Central memory CD8-positive, alpha-beta T cell (primary cell): ENCODE measurements at regions not wholly inside any gene's neighbourhood (a gene's known extent, or its start where the extent isn't known, plus 50 kb on each side); places are given as distances from the start of the nearest gene placed in this dataset.

Experiments used
- ATAC-seq: fragments of 150-1000 bp; cut with Tn5 transposase; replicated peaks from 2 replicates; pipeline ENCODE4 v1.10.0; 2022; ENCODE audit warnings: mild to moderate bottlenecking, moderate FRiP score, moderate number of reproducible peaks; ENCODE audit not compliant: poor library complexity, severe bottlenecking; ENCODE audit errors: extremely low read depth
- DNase-seq, 2 donors: peaks; one replicate each; pipeline ENCODE4 v3.0.0; 2021; ENCODE audit warnings: low spot score in 2 of 2
- H3K27ac Mint-ChIP-seq: one replicate; pipeline ENCODE4 v1.8.0; 2022; ENCODE audit warnings: low read depth, mild to moderate bottlenecking, moderate library complexity, mixed read lengths
- H3K27me3 Mint-ChIP-seq: one replicate; pipeline ENCODE4 v1.8.0; 2022; ENCODE audit warnings: mixed read lengths
- H3K36me3 Mint-ChIP-seq: one replicate; pipeline ENCODE4 v1.8.0; 2022; ENCODE audit warnings: mild to moderate bottlenecking, moderate library complexity, mixed read lengths; ENCODE audit not compliant: insufficient read depth
- H3K4me1 Mint-ChIP-seq: one replicate; pipeline ENCODE4 v1.8.0; 2022; ENCODE audit warnings: mixed read lengths
- H3K4me3 Mint-ChIP-seq: one replicate; pipeline ENCODE4 v1.8.0; 2022; ENCODE audit warnings: mild to moderate bottlenecking, moderate library complexity, mixed read lengths
- H3K9me3 Mint-ChIP-seq: one replicate; pipeline ENCODE4 v1.8.0; 2022; ENCODE audit warnings: mixed read lengths

DNA sequence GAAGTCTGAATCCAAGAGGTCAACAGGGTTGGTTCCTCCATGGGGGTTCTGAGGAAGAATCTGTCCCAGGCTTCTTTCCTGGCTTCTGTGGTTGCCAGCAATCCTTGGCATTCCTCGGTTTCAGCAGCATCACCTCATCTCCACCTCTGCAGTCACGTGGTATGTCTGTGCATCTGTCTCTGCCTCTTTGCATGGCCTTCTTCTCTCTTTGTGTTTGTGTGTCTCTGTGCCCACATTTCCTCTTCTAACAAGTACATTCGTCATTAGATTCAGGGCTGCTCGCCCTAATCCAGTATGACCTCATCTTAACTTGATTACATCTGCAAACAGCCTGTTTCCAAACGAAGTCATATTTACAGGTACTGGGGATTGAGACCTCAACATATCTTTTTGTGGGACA lies 114.0 kb downstream of the BCOR start:
- H3K27me3 Mint-ChIP-seq, result no peaks in the 10 kb centered on the region
- ATAC-seq (no peak), DNase-seq (no peak)
- no peaks in the 10 kb centered on the region for H3K36me3 Mint-ChIP-seq
- H3K27ac Mint-ChIP-seq, result no peak overlapping the region
- no peak overlapping the region for H3K4me3 Mint-ChIP-seq
- H3K4me1 Mint-ChIP-seq, result no peaks in the 10 kb centered on the region
- H3K9me3 Mint-ChIP-seq, result no peaks in the 10 kb centered on the region

- H3K27me3 Mint-ChIP-seq, result no peaks in the 10 kb centered on the region
- no peak overlapping the region for H3K4me3 Mint-ChIP-seq
- no peaks in the 10 kb centered on the region for H3K36me3 Mint-ChIP-seq
- no peaks in the 10 kb centered on the region for H3K4me1 Mint-ChIP-seq
- H3K27ac Mint-ChIP-seq, result no peak overlapping the region
- ATAC-seq, result no peak
- no peak for DNase-seq
- H3K9me3 Mint-ChIP-seq, result no peaks in the 10 kb centered on the region
Observed at GRCh38 chrX:39984191-39984956, 113.4 kb downstream of the BCOR start.

DNA sequence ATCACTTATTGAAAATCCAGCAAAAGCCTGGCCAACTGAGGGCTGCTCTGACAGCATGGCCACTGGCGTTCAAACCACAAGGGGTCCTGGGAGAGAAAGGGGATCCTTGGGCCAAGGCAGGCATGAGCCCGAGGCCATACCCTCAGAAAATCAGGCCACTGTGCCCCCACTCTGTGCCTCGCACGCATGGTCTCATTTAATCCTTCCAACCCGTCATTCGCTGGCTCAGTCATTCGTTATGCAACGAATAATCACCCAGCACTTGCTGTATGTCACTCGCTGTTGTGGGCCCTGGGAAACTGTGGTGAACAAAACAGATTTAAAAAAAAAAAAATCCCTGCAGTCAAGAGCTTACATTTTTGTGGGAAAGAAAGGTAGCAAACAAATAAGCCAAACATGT lies 112.7 kb downstream of the BCOR start:
- Mint-ChIP-seq H3K4me3 (no peak overlapping the region), H3K27me3 (no peaks in the 10 kb centered on the region), H3K36me3 (no peaks in the 10 kb centered on the region), H3K4me1 (no peaks in the 10 kb centered on the region), H3K27ac (no peak overlapping the region), H3K9me3 (no peaks in the 10 kb centered on the region)
- DNase-seq (no peak), ATAC-seq (no peak)

GRCh38 chrX:39985551-39985950 lies 112.2 kb downstream of the BCOR start:
- Mint-ChIP-seq H3K4me3 (no peak overlapping the region), H3K36me3 (no peaks in the 10 kb centered on the region), H3K9me3 (no peaks in the 10 kb centered on the region), H3K27me3 (no peaks in the 10 kb centered on the region), H3K4me1 (no peaks in the 10 kb centered on the region), H3K27ac (no peak overlapping the region)
- DNase-seq (no peak), ATAC-seq (no peak)

DNA sequence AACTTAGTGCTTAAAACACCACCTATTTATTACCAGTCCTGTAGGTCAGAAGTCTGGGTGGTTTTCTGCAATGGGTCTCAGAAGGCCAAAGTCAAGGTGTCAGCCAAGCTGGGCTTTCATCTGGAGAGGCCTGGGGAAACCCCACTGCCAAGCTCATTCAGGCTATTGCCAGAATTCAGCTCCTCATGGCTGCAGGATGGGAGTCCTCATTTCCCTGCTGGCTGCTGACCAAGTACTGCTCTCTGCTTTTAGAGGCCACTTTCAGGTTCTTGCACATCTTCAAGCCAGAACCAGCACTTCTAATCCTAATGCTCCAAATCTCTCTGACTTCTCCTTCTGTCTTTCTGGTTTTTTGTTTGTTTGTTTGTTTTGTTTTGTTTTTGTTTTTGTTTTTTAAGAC lies 109.3 kb downstream of the BCOR start:
- Mint-ChIP-seq H3K4me1 (no peaks in the 10 kb centered on the region), H3K36me3 (no peaks in the 10 kb centered on the region), H3K4me3 (no peak overlapping the region), H3K9me3 (no peaks in the 10 kb centered on the region), H3K27ac (no peak overlapping the region), H3K27me3 (peaks cover 9% of the 10 kb centered on the region)
- ATAC-seq, result no peak
- DNase-seq, result no peak

GRCh38 chrX:39990388-39990787 lies 107.4 kb downstream of the BCOR start:
- Mint-ChIP-seq H3K9me3 (no peaks in the 10 kb centered on the region), H3K4me1 (no peaks in the 10 kb centered on the region), H3K36me3 (no peaks in the 10 kb centered on the region), H3K4me3 (no peak overlapping the region), H3K27me3 (peaks cover 9% of the 10 kb centered on the region), H3K27ac (no peak overlapping the region)
- no peak for ATAC-seq
- no peak for DNase-seq

- H3K27me3 Mint-ChIP-seq, result peaks cover 9% of the 10 kb centered on the region
- H3K36me3 Mint-ChIP-seq, result no peaks in the 10 kb centered on the region
- ATAC-seq (no peak), DNase-seq (no peak)
- no peaks in the 10 kb centered on the region for H3K4me1 Mint-ChIP-seq
- H3K4me3 Mint-ChIP-seq, result no peak overlapping the region
- no peak overlapping the region for H3K27ac Mint-ChIP-seq
- no peaks in the 10 kb centered on the region for H3K9me3 Mint-ChIP-seq
Observed at GRCh38 chrX:39992300-39992699, 105.5 kb downstream of the BCOR start.

DNA sequence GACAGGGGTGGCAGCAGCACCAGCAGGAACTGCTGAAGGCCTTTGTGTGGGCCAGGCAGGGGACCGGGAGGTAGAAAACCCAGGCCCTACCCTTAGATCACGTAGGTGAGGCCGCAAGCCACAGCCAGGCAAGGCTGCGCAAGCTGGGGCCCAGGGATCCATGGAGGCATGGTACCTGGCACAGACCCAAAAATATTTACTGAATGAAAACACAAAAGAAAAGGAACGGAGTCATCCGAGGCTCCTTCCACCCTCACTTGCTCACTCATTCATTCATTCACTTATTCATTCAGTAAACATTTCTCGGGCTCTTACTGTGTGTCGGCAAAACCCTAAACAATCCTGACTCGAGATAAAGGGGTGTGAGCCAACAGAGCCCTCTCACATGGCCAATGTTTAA lies 102.3 kb downstream of the BCOR start:
- no peak overlapping the region for H3K4me3 Mint-ChIP-seq
- no peaks in the 10 kb centered on the region for H3K36me3 Mint-ChIP-seq
- DNase-seq (no peak), ATAC-seq (no peak)
- H3K27me3 Mint-ChIP-seq, result peaks cover 9% of the 10 kb centered on the region
- no peak overlapping the region for H3K27ac Mint-ChIP-seq
- H3K9me3 Mint-ChIP-seq, result no peaks in the 10 kb centered on the region
- no peaks in the 10 kb centered on the region for H3K4me1 Mint-ChIP-seq

- no peaks in the 10 kb centered on the region for H3K36me3 Mint-ChIP-seq
- no peak for ATAC-seq
- no peak overlapping the region for H3K4me3 Mint-ChIP-seq
- H3K27ac Mint-ChIP-seq, result no peak overlapping the region
- no peaks in the 10 kb centered on the region for H3K9me3 Mint-ChIP-seq
- no peaks in the 10 kb centered on the region for H3K4me1 Mint-ChIP-seq
- no peak for DNase-seq
- peaks cover 4% of the 10 kb centered on the region for H3K27me3 Mint-ChIP-seq
Observed at GRCh38 chrX:39996536-39996935, 101.2 kb downstream of the BCOR start.

DNA sequence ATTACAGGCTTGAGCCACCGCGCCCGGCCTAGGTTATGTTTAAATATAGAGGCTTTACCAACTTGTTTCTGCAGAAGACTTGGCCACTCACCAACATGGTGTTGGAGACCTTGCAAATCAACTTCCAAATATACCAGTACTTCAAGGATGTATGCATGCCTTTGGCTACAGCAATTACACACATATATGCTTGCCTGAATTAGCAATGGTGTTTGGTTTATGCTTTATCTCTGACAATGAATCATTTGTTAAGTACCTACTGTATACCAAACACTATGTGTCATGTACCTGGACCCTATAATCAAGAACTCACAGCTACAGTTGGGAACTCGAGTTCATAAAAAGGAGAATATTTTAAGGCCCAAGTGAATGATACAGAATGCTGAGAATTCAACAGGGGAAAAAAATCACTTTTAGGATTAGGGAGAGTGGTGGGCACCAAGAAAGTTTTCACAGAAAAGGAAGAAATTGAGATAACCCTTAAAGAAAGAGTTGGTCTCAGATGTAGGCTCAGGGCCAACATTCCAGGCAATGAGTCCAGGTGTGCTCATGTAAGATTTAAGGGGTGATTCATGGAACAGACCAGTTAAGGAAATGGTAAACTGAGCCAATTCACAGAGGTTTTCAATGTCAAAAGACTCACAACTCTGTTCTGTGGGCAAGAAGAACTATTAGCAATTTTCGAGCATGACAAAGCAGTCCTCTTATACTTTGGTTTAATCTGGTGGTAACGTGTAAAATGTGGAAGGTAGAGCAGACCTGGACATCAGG lies 98.9 kb downstream of the BCOR start:
- ATAC-seq (no peak), DNase-seq (no peak)
- H3K27me3 Mint-ChIP-seq, result no peaks in the 10 kb centered on the region
- no peaks in the 10 kb centered on the region for H3K4me1 Mint-ChIP-seq
- H3K4me3 Mint-ChIP-seq, result no peak overlapping the region
- H3K9me3 Mint-ChIP-seq, result no peaks in the 10 kb centered on the region
- no peaks in the 10 kb centered on the region for H3K36me3 Mint-ChIP-seq
- H3K27ac Mint-ChIP-seq, result no peak overlapping the region
